HG03342 (cell line): ENCODE measurements at regions not wholly inside any gene's neighbourhood (a gene's known extent, or its start where the extent isn't known, plus 50 kb on each side); places are given as distances from the start of the nearest gene placed in this dataset.
"Not testable (repeated sequence)": the region's sequence is repeated elsewhere in the genome, so short reads cannot be mapped to it uniquely, and the experiment has no call there.

Experiments
- ATAC-seq: cut with Tn5 transposase; IDR thresholded peaks from one replicate; pipeline ENCODE4 v1.9.1; 2021; ENCODE audit warnings: mild to moderate bottlenecking, moderate library complexity; ENCODE audit not compliant: unreplicated experiment

- no peak for ATAC-seq
These were observed 603.8 kb upstream of the LINC00305 start for GRCh38 chr18:64752707-64753106.

GRCh38 chr18:64749884-64750283, 601.0 kb upstream of the LINC00305 start:
- ATAC-seq = no peak

DNA sequence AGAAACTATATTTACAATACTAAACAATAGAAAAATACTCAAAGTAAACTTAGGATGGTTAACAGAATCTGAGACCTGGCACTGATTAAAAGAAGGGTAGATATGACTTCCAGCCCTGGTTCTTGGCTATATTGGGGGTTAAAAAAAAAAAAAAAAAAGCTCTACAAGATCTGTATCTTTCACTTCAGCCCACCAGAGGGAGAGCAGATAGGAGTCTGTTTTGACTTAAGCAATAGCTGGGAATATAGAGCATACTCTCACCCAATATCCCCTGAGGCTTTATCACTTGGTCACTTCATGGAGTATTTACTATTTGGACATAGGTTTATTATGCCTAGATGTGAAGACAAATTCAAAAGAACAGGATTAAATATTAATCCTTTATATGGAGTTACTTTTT, 598.9 kb upstream of the LINC00305 start:
- no peak for ATAC-seq

- no peak for ATAC-seq
These were observed 594.0 kb upstream of the LINC00305 start for GRCh38 chr18:64742898-64743297.

DNA sequence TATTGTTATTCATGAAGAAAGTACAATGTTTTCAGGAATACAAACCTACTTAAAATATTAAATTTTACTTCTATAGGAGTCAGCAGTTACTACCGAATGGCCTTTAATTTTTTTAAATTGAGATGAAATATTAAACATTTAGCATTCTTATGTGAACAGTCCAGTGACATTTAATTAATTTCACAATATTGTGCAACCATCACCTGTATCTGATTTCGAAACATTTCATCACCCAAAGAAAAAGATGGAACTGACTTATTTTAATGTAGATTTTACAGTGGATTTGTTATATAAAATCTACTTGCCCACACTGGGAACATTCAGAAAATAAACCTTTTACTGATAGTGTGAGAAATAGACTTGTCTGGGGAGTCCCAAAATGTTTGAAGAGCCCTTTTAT, 585.2 kb upstream of the LINC00305 start:
- no peak for ATAC-seq

GRCh38 chr18:64725657-64726056, 576.8 kb upstream of the LINC00305 start:
- not testable (repeated sequence) for ATAC-seq

- ATAC-seq = no peak
These were observed 572.0 kb upstream of the LINC00305 start for GRCh38 chr18:64720781-64721464.

DNA sequence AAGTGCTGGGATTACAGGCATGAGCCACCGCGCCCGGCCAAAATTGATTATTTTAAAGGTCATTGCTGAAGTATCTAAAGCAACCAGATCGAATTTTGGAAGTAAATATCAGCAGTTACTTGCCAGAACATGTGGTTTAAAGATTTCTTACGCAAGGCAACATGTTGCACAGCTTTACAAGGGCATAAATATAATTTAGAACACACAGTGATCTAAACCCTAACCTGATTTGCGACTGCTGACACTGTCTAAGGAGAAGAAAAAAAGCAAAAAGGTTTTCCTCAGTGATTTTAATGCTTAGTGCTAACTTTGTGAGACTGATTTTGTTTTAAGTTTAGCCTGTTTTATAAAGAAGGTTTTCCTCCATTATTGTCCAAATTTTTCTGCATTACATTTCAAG, 569.9 kb upstream of the LINC00305 start:
- no peak for ATAC-seq

DNA sequence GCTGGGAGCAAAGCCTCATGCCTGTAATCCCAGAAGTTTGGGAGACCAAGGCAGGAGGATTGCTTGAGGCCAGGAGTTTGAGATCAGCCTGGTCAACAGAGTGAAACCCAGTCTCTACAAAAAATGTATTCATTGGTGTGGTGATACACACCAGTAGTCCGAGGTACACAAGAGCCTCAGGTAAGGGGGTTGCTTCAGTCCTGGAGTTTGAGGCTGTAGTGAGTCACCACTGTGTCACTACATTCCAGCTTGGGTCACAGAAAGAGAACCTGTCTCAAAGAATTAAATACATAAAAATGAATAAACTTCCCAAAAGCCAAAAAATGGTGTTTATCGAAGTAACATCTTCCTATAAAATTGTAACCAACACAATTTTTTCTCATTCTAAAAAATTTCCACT, 568.1 kb upstream of the LINC00305 start:
- no peak for ATAC-seq

GRCh38 chr18:64714086-64714485, 565.2 kb upstream of the LINC00305 start:
- no peak for ATAC-seq

DNA sequence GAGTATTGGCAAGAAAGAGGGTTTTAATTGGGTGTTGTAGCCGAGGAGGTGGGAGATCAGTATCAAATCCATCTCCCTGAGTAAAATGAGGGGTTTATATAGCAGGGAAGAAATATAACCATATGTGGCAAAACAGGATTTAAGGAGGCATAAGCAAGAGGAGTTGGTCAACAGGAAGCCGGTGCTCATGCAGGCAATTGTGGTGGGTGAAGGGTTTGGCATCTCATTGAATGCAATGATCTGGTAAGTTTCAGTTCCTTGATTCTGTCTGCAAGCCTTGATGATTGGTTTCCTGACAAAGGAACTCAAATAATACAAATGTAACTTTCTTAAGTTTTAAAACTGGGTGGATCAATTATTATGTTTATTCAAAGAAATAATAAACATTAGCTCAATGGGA, 564.4 kb upstream of the LINC00305 start:
- peak; percentile 96 for ATAC-seq

DNA sequence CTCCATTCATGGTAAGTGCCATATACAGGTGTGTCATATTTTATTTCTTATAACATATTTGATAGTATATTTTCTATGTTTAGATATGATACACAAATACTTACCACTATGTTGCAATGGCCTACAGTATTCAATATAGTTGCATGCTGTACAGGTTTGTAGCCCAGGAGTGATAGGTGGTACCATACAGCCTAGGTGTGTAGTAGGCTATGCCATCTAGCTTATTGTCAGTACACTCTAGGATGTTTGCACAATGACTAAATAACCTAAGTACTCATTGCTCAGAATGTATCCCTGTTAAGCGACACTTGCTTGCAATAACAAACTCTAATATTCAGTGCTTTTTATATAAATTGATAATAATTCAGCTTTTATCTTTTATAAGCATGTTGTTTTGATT, 563.1 kb upstream of the LINC00305 start:
- ATAC-seq = no peak

DNA sequence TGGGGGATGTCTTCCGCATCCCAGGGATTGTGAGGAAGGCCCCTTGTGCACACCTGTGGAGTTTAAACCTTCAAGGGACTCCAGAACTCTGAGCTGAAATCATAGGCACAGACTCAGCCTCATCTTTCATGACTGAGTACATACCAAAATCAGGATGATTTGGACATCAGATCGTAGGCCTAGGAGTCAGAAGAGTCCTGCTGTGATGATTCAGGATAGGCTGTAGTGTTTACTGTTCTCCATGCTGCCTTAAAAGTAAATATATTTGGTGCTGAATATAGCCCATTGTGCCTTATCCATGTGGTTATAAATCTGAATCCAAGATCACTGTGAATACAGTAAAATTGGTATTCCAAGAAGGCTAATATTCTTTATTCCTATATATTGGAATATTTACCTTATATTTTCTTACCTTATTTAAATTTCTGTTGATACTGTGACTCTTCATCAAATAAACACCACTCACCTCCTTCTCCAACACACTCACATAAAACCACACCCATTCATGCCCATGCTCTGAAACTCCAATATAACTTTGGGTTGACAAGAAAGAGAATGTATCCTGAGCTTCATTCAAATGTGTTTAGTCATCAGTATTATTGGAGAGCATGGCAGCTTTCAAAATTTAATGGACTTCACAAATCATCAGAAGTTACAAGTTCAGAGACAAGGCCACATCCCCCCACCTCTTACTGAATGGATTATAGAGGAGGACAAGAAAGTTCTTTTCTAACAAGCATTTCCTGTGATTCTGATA, 561.4 kb upstream of the LINC00305 start:
- ATAC-seq = no peak

- no peak for ATAC-seq
These were observed 558.2 kb upstream of the LINC00305 start for GRCh38 chr18:64707052-64707451.

- no peak for ATAC-seq
These were observed 550.2 kb upstream of the LINC00305 start for GRCh38 chr18:64699081-64699480.

DNA sequence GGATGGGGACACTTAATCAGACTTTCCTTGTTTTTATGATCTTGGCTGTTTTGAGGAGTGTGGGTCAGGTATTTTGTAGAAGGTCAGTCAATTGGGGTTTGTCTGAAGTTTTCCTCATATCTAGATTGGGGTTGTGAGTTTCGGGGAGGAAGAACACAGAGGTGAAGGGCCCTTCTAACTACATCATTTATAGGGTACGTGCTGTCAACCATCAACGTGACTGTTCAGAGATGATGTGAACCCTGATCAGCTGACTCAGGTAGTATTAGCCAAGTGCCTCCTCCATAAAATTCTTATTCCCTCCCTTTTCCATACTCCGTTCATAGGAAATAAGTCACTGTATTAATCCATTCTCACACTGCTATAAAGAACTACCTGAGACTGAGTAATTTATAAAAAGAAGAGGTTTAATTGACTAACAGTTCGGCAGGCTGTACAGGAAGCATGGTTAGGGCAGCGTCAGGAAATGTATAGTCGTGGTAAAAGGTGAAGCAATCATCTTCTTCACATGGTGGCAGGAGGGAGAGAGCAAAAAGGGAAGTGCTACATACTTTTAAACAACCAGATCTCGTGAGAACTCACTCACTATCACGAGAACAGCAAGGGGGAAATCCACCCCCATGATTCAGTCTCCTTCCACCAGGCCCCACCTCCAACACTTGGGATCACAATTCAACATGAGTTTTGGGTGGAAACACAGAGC, 547.1 kb upstream of the LINC00305 start:
- ATAC-seq = no peak

GRCh38 chr18:64693766-64694165, 544.9 kb upstream of the LINC00305 start:
- no peak for ATAC-seq

DNA sequence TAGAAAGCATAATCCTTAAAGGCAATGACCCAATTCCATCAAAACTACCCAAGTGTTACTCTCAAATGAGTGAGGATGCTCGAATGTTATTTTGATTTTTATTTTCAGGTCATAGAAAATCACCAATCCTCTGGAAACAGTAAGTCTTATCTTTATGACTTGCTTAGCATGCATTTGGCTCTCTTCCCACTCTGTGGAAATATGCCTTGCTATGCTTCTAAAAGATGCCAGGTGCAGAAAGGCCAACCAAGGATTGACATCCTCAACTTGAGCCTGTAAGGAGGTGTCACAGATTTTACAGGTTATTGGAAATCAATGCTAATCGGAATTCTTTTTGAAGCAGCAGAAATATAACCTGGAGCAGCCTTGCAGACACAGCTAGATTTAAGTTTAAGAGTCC, 543.9 kb upstream of the LINC00305 start:
- no peak for ATAC-seq

- no peak for ATAC-seq
These were observed 530.2 kb upstream of the LINC00305 start for GRCh38 chr18:64679121-64679520.

DNA sequence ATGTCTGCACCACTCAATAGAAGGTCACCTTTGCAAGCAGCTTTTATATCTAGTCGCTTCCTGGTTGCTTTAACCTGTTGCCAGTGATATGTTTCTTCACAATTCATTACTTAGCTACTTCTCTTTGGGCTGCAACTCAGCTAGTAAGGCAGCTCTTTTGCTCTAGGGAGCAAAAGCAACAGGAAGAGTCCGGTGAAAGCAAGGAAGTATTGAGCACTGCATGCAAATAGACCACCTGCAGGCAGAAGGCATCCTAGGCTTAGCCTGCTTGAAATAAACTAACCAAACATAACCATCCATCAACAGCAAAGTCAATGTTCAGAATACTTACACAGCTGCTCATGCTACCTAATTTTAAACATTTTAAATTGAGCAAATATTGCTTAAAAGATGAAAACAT, 529.2 kb upstream of the LINC00305 start:
- ATAC-seq = no peak

DNA sequence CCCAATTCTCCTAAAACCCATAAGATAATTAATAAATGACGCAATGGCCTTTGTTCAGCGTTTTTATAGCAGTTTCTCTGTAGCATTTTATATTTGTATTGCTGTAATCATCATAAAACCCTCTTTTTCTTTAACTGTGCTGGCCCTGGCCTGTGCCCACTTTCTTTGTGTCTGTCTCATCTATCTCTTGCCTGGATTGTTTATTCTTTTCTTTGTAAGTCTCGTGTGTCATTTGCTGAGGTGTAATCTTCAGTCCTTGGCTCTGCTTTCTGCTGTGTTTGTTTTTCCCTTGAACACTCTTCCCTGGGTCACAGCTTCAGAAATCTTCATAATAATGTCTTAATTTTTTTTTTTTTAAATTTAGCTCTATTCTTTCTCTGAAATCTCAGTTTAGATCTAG, 525.8 kb upstream of the LINC00305 start:
- no peak for ATAC-seq

DNA sequence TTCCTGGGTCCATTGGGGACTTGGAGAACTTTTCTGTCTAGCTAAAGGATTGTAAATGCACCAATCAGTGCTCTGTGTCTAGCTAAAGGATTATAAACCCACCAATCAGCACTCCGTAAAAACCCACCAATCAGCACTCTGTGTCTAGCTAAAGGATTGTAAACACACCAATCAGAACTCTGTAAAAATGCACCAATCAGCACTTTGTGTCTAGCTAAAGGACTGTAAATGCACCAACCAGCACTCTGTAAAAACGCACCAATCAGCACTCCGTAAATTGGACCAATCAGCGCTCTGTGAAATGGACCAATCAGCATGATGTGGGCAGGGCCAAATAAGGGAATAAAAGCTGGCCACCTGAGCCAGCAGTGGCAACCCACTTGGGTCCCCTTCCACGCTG, 522.4 kb upstream of the LINC00305 start:
- ATAC-seq = not testable (repeated sequence)
